ENCODE measurements at regions not wholly inside any gene's neighbourhood (a gene's known extent, or its start where the extent isn't known, plus 50 kb on each side); places are given as distances from the start of the nearest gene placed in this dataset.

GRCh38 chr16:29231244-29231643 is 175.3 kb downstream of the NPIPB11 start:
- TF ChIP-seq CTCF (IDR thresholded peaks at IDR 0.05) (no peak), POLR2AphosphoS5 (IDR thresholded peaks at IDR 0.05) (no peak)
